ENCODE measurements at regions not wholly inside any gene's neighbourhood (a gene's known extent, or its start where the extent isn't known, plus 50 kb on each side); places are given as distances from the start of the nearest gene placed in this dataset.
"Not testable (repeated sequence)": the region's sequence is repeated elsewhere in the genome, so short reads cannot be mapped to it uniquely, and the experiment has no call there.

GRCh38 chr9:73054091-73054490 is 97.6 kb upstream of the ANXA1 start:
- DNase-seq (ENCODE audit: low spot score) = no peak

- no peak for DNase-seq (ENCODE audit: low spot score)
Observed at GRCh38 chr9:73053543-73053942, 98.1 kb upstream of the ANXA1 start.

- peak; percentile 63 for DNase-seq (ENCODE audit: low spot score)
Observed at GRCh38 chr9:73050887-73051550, 98.2 kb upstream of the ALDH1A1 start.

- no peak for DNase-seq (ENCODE audit: low spot score)
Observed at GRCh38 chr9:73050065-73050816, 97.4 kb upstream of the ALDH1A1 start.

GRCh38 chr9:73049280-73049679 is 96.4 kb upstream of the ALDH1A1 start:
- no peak for DNase-seq (ENCODE audit: low spot score)

- DNase-seq (ENCODE audit: low spot score) = no peak
Observed at GRCh38 chr9:73046769-73047168, 93.9 kb upstream of the ALDH1A1 start.

- not testable (repeated sequence) for DNase-seq (ENCODE audit: low spot score)
Observed at GRCh38 chr9:73044776-73045175, 91.9 kb upstream of the ALDH1A1 start.

GRCh38 chr9:73042155-73042554 is 89.3 kb upstream of the ALDH1A1 start:
- DNase-seq (ENCODE audit: low spot score) = no peak

GRCh38 chr9:73039271-73040263 is 86.7 kb upstream of the ALDH1A1 start:
- DNase-seq (ENCODE audit: low spot score) = no peak

- DNase-seq (ENCODE audit: low spot score) = peak; percentile 27
Observed at GRCh38 chr9:73038613-73039012, 85.8 kb upstream of the ALDH1A1 start.

- DNase-seq (ENCODE audit: low spot score) = no peak
Observed at GRCh38 chr9:73038089-73038509, 85.2 kb upstream of the ALDH1A1 start.

- DNase-seq (ENCODE audit: low spot score) = no peak
Observed at GRCh38 chr9:73037613-73038012, 84.8 kb upstream of the ALDH1A1 start.

GRCh38 chr9:73034962-73035361 is 82.1 kb upstream of the ALDH1A1 start:
- no peak for DNase-seq (ENCODE audit: low spot score)

- DNase-seq (ENCODE audit: low spot score) = no peak
Observed at GRCh38 chr9:73031350-73031749, 78.5 kb upstream of the ALDH1A1 start.

- DNase-seq (ENCODE audit: low spot score) = no peak
Observed at GRCh38 chr9:73030370-73031030, 77.6 kb upstream of the ALDH1A1 start.

- no peak for DNase-seq (ENCODE audit: low spot score)
Observed at GRCh38 chr9:73029346-73029745, 76.5 kb upstream of the ALDH1A1 start.

- DNase-seq (ENCODE audit: low spot score) = no peak
Observed at GRCh38 chr9:73026375-73026774, 73.5 kb upstream of the ALDH1A1 start.

- no peak for DNase-seq (ENCODE audit: low spot score)
Observed at GRCh38 chr9:73024601-73025034, 71.8 kb upstream of the ALDH1A1 start.

- DNase-seq (ENCODE audit: low spot score) = peak; percentile 77
Observed at GRCh38 chr9:73023025-73023541, 70.2 kb upstream of the ALDH1A1 start.

GRCh38 chr9:73022353-73022752 is 69.5 kb upstream of the ALDH1A1 start:
- no peak for DNase-seq (ENCODE audit: low spot score)

- DNase-seq (ENCODE audit: low spot score) = no peak
Observed at GRCh38 chr9:73020877-73021276, 68.0 kb upstream of the ALDH1A1 start.

- DNase-seq (ENCODE audit: low spot score) = no peak
Observed at GRCh38 chr9:73014011-73014410, 61.2 kb upstream of the ALDH1A1 start.
